Jurkat, Clone E6-1 (cell line): ENCODE measurements at regions not wholly inside any gene's neighbourhood (a gene's known extent, or its start where the extent isn't known, plus 50 kb on each side); places are given as distances from the start of the nearest gene placed in this dataset.

ENCODE experiments used
- DNase-seq: peaks from one replicate; pipeline ENCODE4 v3.0.0-alpha.2; 2011; ENCODE audit warnings: low read depth, low spot score
- H3K4me3 ChIP-seq: 2 replicates; pipeline ENCODE4 v1.5.1; 2011; ENCODE audit warnings: mild to moderate bottlenecking, low read length, control low read depth, moderate library complexity

DNA sequence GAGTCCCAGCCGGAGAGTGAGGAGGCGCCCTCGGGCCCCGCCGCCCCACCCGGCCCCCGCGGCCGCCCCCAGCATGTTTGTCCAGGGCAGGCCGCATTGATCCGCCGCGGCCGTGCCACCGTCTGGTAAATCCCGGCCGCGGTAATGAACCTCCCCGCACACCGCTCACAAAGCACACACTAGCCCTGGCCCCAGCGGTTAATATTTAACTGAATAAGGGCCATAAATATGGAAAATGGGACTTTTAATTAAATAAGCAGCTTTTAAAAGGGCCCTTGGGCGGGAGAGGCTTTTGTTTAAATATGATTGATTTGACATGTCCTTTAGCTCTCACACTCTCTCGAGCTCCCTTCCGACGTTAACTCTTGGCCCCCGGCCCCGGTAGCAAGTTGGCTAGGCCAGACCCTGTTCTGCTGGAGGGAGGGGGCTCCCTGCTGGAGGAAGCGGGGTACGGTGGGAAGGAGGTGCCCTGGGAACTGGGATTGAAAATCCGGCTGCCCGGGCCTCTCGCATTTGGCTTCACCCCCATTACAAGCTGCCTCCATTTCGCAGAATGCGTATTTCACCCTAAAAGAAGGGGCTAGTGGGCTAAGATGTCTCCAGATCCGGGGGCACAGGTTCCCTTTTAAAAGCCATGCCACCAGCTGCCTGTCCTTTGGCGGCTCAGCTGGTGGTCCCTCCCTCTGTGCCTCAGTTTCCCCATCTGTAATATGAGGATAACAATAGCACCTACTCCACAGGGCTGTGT, 199.8 kb downstream of the RBM19 start:
- H3K4me3 ChIP-seq: no peak overlapping the region
- DNase-seq: no peak

DNA sequence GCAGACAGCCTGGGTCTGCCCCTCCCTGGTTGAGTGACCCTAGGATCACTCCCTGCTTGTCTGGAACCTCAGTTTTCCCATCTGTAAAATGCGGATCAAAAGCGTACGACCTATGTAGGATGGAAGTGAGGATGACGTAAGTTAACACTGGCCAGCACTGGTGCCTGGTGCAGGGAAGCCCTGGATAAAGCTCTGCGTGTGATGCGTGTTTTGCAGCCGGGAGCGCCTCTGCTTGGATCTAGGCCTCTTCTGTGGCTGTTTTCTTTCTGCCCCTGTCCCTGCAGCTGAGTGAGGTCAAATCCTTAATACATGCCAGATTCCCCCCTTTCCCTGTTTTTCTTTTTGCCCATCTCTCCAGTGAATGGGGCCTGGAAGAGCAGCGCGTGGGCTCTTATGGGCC, 201.5 kb downstream of the RBM19 start:
- DNase-seq: no peak
- H3K4me3 ChIP-seq: no peak overlapping the region

DNA sequence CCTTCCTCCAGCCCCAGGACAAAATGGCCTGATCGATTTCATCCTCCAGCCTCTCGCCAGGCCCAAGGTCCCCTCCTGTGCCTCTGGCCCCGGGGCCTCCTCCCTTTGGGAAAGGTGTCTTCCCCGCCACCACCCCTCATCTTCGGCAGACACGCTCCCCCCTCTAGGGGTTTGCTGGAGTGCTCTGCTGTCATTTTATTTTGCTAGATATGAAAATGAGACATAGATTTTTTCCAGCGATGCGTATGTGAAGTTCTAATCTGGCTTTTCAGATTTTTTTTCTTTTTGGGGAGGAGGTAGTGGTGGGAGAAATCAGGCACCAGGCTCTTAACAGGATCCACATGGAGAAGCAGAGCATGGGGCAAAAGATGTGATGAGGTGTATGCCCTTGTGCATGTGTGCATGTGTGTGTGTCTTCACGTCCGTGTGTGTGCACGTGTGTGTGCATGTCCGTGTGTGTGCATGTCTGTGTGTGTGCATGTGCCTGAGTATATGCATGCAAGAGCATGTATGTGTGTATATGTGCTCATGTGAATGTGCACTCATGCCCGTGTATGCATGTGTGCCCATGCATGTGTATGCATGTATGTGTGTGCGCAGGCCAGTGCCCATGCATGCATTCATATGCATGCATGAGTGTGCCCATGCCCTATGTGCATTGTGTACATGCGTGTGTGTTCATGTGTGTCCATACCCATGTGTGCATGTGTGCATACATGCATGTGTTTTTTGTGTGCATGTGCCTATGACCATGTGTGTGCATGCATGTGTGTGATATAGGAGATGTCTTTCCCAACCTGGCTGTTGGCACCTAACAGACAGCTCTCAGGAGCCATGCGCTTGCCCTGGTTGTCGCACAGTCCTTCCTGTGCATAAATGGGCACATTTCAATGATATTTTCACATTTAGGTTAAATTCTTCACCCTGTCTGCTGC, 203.0 kb downstream of the RBM19 start:
- no peak overlapping the region for H3K4me3 ChIP-seq
- DNase-seq: no peak

DNA sequence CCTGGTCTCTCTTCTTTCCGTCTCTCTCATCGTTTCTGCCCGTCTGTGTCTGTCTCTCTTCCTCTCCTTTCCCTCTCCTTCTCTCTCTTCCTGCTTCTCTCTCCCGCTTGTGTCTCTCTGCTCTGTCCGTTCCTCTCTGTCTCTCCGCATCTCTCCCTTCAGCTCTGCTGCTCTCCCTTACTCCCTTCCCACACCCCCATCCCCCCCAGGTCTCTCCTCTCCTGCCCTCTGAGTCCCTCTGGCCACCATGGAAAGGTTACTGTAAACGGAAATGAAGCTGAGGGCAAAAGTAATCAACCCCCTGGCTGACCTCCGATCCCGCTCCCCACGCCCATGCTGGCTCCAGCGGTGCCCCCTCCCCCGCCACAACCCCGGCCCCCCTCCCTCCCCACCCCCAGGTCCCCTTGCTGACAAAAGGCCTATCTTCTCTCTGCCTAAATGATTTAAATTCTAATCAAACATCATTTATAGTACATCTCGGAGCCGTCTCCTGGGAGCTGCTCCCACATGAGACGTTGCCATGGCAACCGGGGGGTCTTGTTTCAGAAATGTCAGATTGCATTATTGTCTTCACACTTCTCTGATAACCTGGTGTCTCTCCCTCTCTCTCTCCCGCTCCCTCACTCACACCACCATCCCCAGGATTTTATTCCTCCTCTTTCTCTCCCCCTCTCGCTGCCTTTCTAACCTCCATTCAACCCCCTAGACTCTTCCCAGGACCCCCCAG, 203.8 kb downstream of the RBM19 start:
- no peak overlapping the region for H3K4me3 ChIP-seq
- DNase-seq: no peak

DNA sequence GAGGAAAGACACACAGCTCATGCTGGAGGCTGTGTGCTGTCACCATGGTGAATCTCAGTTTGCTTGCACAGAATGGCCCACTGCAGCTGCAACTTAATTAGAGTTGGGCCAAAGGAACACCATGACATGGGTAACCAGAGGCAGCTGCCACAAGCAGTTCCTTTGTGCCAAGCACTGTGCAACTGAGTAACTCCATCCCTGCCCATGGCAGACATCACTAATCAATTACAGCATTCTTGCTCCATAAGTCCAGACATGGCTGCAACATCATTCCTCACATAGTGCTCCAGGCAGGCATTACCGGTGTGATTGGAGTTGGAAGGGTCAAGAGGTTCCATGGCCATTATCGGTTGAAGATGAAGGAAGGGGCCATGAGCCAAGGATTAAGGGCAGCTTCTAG, 207.0 kb downstream of the RBM19 start:
- H3K4me3 ChIP-seq: no peak overlapping the region
- no peak for DNase-seq

DNA sequence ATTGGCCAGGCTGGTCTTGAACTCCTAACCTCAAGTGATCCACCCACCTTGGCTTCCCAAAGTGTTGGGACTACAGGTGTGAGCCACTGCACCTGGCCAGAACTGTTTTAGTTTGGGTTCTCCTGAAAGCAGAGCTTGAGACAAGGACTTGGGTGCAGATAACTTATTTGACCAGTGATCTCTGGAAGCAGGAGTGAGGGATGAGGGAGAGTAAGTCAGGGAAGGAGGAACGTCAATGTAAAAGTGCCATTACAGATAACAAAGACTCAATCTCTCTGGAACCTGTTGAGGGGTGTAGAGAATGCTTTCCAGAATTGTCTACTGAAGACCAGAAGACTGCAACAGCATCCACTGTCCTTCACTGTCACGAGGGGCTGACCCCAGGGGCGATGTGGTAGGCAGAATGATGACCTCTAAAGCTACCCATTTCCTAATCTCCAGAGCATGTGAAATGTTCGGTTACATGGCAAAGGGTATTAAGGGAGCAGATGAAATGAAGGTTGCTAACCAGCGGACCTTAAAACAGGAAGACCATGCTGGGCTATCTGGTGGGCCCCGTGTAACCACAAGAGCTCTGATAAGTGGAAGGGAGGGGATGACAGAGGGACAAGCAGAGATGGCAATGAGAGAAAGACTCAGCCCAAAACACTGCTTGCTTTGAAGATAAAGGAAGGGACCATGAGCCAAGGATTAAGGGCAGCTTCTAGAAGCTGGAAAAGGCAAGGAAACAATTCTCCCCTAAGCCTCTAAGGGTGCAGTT, 207.8 kb downstream of the RBM19 start:
- H3K4me3 ChIP-seq: no peak overlapping the region
- no peak for DNase-seq

DNA sequence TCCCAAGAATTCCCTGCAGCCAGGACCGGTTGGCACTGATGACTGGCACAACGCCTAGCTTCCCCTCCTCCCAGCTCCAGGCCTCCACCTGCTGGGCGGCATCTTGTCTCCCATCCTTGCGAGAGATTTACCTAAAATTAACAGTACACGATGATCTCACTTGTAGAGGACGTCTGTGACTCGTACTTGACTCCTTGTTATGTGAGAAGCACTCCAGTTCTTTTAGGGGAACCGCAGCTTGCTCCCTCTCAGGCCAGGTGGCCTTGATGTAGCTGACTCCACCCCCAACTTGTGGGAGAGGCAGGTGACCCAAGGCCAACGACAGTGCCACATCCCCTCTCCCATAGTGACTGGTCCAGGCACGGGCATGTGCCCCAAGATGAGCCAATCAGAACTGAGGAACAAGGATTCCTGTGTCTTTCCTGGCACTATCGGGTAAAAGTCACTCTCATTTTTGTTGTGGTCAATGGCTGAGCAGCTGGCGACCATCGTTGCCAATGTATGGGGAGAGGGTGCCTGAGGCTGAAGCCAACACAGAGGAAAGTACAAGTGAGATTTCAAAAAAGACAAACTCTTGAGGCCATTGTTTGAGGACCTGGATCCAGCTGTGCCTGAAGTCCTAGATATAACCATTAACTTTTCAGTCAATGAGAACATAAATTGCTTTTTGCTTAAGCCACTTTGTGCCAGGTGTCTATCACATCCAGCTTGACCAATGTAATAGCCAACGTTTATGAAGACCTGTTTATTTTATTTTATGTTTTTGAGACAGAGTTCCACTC, 208.7 kb downstream of the RBM19 start:
- DNase-seq: no peak
- no peak overlapping the region for H3K4me3 ChIP-seq

DNA sequence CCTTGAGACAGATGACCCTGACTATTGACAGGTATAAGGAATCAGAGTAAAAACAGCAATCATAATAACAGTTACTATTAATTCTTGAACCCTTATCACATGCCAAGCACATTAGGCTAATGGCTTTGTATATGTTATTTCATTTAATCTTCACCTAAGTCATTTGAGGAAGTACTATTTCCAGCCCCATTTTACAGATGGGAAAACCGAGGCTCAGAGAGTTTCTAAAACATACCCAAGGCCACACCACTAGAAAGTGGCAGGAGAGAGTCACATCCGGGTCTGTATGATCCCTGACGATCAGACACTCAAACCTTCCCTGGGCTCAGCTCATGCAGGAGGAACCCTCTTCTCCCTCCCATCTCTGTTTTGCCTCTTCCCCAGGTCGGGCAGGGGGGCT, 209.5 kb downstream of the RBM19 start:
- H3K4me3 ChIP-seq: no peak overlapping the region
- DNase-seq: no peak

DNA sequence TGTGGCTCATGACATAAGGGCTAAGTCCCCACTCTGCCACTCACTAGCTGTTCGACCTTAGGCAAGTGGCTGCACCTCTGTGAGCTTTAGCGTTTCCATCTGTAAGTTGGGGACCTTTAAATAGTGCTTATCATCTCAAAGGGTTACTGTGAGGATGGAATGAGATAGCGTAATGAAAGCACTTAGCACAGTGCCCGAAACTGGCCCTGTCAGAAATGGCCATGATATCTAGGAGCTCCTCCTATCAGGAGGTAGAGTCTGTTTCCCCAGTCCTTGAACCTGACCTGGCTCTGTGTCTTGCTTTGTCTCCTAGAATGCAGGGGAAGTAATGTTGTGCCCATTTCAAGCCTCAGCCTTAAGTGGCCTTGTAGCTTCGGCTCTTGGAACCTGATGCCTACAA, 211.0 kb downstream of the RBM19 start:
- no peak overlapping the region for H3K4me3 ChIP-seq
- no peak for DNase-seq

DNA sequence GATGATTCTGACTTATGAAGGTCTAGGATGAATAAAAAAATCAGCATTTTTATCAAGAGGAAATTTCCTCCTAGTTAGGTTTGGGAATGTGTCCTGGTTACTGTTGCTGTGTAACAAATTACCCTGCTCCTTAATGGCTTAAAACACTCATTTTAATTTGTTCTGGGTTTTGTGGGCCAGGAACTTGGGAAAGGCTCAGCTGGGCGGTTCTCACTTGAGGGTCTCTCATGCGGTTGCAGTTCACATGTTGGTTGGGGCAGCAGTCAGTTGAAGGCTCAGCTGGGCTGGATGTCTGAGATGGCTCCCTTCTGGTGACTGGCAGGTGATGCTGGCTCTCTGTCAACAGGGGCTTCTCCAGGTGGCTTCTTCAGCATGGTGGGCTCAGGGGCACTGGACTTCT, 214.6 kb downstream of the RBM19 start:
- H3K4me3 ChIP-seq: no peak overlapping the region
- DNase-seq: no peak

DNA sequence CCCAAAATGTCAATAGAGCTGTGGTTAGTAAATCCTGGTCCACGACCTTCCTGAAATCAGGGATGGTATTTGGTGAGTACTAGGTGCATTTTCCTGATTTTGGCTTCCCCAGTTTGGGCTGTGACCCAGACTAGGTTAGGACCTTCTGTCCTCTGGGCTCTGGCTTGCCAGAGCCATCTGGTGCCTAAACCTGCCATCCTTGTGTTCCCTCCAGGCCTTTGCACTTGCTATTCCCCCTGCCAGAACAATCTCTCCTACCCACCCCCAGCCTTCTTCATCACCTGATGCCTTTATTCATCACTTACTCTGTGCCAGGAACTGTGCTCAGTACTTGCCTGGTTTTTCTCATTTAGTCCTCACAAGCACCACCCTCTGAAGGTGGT, 216.7 kb downstream of the RBM19 start:
- no peak overlapping the region for H3K4me3 ChIP-seq
- DNase-seq: no peak

DNA sequence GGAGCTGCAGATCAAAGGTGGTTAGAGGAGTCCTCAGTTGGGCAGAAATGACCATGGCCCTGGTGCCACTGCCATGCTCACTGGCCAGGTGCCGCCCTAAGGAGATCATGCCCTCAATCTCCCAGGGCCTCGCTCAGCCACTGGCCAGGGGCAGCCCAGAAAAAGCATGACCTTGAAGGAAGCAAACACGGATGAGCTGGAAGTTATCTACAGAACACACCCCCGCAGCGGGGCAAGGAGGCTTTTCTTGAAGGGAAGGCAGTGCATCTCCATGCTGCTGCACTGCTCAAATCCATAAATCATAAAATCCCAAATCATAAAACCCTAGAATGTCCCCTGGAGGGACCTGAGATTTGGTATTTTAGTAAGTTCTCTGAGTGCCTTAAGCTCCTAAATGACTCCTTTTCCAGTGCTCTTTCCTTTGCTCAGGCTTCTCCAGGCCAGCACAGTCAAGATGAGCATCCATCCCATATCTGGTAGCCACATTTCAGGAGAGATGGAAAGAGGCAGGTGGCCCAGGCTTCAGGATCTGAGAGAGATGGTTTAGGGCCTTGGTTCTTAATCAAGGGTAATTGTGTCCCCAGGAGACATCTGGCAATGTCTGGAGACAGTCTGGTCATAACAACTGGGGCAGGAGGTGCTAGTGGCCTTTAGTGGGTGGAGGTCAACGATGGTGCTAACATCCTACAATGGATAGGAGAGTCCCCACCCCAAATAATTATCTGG, 217.3 kb downstream of the RBM19 start:
- no peak for DNase-seq

DNA sequence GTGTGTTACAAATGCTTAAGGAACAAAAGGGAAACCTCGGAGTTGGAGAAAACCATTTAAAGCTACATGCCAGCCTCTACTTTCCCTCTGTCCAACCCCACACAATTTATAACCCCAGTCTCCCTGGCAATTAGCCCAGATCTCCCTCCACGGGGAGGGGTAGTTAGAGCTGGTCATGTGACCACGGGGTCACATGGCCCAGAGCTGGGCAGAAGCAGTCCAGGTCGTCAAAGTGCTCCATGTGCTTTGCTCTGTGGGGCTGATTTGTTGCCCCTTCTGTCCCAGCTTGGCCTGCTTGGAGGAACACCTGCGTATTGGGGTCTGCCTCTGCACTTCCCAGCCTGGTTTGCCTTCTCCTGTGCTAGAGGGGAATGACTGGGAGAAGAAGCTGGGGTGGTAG, 219.1 kb downstream of the RBM19 start:
- no peak overlapping the region for H3K4me3 ChIP-seq
- no peak for DNase-seq

More for the DNA sequence above, 217.3 kb downstream of the RBM19 start:
- H3K4me3 ChIP-seq: no peak overlapping the region

DNA sequence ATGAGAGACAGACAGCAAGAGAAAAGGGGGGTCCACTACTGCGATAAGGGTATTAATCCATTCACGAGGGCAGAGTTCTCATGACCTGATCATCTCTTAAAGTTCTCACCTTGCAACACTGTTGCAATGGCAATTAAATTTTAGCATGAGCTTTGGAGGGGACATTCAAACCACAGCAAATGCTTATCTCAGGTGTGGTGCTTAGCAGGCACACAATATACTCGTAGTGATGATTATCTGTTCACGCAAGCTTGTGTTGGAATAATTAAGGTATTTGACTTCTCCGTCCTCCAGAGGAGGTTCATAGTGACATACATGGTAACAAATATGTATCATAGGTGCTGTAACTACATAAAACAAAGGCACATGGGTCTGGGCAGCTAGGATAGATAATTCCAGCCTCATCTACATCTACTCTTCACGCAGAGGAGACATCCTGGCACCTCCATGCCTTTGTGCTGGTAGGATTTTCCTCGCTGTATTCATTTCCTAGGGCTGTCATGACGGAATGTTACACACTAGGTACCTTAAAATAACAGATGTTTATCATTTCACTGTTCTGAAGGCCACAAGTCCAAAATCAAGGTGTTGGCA, 221.2 kb downstream of the RBM19 start:
- H3K4me3 ChIP-seq: no peak overlapping the region

DNA sequence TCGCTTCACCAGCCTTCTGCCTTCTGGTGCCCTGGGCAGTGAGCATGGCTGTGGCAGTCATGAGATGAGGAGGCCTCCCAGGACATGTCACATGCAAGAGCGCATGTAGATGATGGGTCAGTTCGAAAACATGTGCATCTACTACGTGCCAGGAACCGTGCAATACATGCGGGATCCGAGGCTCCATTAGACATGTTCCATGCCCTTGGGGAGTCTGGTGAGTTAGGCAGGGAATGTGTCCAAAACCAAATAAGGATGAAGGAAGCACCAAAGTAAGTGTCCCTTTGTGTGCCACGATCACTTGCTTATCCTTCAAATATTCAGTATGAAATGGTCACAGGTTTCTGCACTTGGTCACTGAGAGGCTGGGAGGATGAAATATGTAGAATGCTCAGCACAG, 223.3 kb downstream of the RBM19 start:
- no peak overlapping the region for H3K4me3 ChIP-seq
- no peak for DNase-seq

More for the DNA sequence above, 221.2 kb downstream of the RBM19 start:
- no peak for DNase-seq

DNA sequence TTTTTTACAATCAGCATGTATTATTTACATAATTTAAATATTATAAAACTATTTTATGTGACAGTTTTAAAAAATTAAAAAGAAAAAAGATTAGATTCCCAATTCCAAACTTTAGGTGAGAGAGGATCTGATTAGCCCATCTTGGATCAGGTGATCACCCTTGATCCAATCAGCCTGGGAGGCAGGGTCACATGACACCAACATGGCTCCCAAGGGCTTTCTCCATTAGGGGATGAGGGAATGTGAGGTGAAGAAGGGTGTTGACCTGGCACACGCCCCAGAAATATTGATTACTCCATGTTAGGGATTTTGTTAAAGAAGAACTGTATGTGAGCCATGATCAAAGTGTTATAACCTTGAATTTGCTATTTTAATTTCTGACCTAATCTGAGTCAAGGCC, 225.4 kb downstream of the RBM19 start:
- no peak overlapping the region for H3K4me3 ChIP-seq

DNA sequence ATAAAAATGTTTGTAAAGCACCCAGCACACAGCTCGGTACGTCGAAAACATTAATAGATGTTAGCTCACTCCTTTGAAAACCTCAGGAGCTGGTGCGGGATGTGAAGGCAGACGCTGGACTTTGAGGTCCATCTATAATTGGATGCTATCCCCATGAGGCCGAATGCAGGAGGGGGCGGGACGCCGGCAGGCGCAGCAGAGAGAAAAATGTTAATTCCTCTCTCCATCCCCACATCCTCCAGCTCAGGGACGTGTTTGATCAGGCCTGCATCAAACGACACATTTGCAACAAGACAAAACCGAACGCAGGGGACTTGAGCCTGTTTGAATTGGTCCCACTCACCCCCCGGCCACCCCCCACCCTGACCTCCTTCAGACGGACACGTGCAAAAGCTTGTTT, 231.0 kb downstream of the RBM19 start:
- no peak for DNase-seq
- H3K4me3 ChIP-seq: no peak overlapping the region

More for the DNA sequence above, 225.4 kb downstream of the RBM19 start:
- no peak for DNase-seq
